ENCODE measurements at regions not wholly inside any gene's neighbourhood (a gene's known extent, or its start where the extent isn't known, plus 50 kb on each side); places are given as distances from the start of the nearest gene placed in this dataset.

DNA sequence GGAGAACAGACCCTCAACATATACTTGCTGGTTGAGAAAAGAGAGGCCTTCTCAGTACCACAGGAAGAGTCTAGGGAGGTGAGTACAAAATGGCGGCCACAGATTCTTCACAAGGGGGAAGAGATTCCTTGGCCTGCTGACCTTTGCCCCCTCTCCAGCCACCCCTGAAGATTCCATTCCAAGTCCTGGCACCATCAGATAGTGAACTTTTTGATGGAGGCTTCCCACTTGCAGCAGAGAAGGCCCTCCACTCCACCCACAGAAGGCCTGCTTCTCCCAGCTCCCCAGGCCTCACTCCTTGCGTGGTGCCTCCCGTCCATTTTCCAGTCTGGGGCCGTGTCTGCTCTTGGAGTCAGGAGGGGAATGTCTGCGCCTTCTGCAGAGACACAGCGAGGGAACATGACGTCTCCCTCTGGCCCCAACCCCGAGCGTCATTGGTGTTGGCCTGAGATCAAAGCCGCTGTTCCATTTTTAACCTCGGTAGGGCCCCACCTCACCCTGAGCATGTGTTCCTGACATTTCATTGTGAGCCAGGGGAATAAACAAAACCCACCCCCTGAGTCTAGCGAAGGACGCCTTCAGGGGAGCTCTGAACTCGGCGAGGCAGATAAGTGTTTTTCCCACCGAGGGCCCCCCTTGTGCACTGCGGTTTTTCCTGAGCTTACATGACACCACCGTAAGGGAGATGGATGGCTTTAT, 268.7 kb upstream of the TBX3 start:
- TF ChIP-seq YY1 (IDR thresholded peaks at IDR 0.05; ENCODE audit: low read depth) (no peak), EP300 (IDR thresholded peaks at IDR 0.05; ENCODE audit: borderline replicate concordance in 1 of 2, low read depth in 1 of 2, low read length in 1 of 2) (no peak), SIN3A (IDR thresholded peaks at IDR 0.05; ENCODE audit: borderline replicate concordance, low read depth, low read length) (no peak), GATA2 (CRISPR knock-in tag; IDR thresholded peaks at IDR 0.05) (no peak), EZH2phosphoT487 (IDR thresholded peaks at IDR 0.05; ENCODE audit: borderline replicate concordance, low read depth) (no peak)
- TF ChIP-seq, protein P1, sequence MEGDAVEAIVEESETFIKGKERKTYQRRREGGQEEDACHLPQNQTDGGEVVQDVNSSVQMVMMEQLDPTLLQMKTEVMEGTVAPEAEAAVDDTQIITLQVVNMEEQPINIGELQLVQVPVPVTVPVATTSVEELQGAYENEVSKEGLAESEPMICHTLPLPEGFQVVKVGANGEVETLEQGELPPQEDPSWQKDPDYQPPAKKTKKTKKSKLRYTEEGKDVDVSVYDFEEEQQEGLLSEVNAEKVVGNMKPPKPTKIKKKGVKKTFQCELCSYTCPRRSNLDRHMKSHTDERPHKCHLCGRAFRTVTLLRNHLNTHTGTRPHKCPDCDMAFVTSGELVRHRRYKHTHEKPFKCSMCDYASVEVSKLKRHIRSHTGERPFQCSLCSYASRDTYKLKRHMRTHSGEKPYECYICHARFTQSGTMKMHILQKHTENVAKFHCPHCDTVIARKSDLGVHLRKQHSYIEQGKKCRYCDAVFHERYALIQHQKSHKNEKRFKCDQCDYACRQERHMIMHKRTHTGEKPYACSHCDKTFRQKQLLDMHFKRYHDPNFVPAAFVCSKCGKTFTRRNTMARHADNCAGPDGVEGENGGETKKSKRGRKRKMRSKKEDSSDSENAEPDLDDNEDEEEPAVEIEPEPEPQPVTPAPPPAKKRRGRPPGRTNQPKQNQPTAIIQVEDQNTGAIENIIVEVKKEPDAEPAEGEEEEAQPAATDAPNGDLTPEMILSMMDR (IDR thresholded peaks at IDR 0.05), result no peak

Data from SK-N-SH (cell line).